GM12878 (cell line): ENCODE measurements at regions not wholly inside any gene's neighbourhood (a gene's known extent, or its start where the extent isn't known, plus 50 kb on each side); places are given as distances from the start of the nearest gene placed in this dataset.
"Not testable (repeated sequence)": the region's sequence is repeated elsewhere in the genome, so short reads cannot be mapped to it uniquely, and the experiment has no call there.

Experiments
- BRCA1 ChIP-seq: IDR thresholded peaks from 2 replicates; pipeline ENCODE4 v1.6.1; 2011; ENCODE audit warnings: low read depth, low read length, improper control_type of control experiment
- CHD4 ChIP-seq: fragments of 200-600 bp; sonication (generic); IDR thresholded peaks from 2 replicates; pipeline ENCODE4 v1.6.1; 2016; ENCODE audit warnings: mild to moderate bottlenecking
- CTCF ChIP-seq, 3 experiments: IDR thresholded peaks in 2 of 3; conservative IDR thresholded peaks in 1 of 3; 2 replicates each; pipeline ENCODE4 v1.5.1; 2011; ENCODE audit warnings: low read depth in 3 of 3, low read length in 3 of 3, mild to moderate bottlenecking in 3 of 3, control low read depth in 2 of 3, moderate library complexity in 2 of 3, inconsistent platforms in 1 of 3, mixed read lengths in 1 of 3; ENCODE audit not compliant: control insufficient read depth in 2 of 3, insufficient read depth in 1 of 3; ENCODE audit errors: extremely low read depth in 1 of 3
- EP300 ChIP-seq, 2 experiments: fragments of 150-350 bp in 1 of 2; IDR thresholded peaks; 2 replicates each; pipeline ENCODE4 v1.6.1; 2011 to 2012; ENCODE audit warnings: low read depth in 2 of 2, low read length in 2 of 2, borderline replicate concordance in 1 of 2, improper control_type of control experiment in 1 of 2, inconsistent platforms in 1 of 2; ENCODE audit not compliant: control insufficient read depth in 1 of 2
- ETV6 ChIP-seq, 2 experiments: fragments of 450-650 bp in 1 of 2; IDR thresholded peaks in 1 of 2; conservative IDR thresholded peaks in 1 of 2; 2 replicates each; pipeline ENCODE4 v1.6.1; 2014; ENCODE audit warnings: antibody characterized with exemption in 1 of 2, borderline replicate concordance in 1 of 2, low read depth in 1 of 2, mild to moderate bottlenecking in 1 of 2, moderate library complexity in 1 of 2
- NR2C1 ChIP-seq: fragments of 450-650 bp; IDR thresholded peaks from 2 replicates; pipeline ENCODE4 v1.6.1; 2017; ENCODE audit warnings: antibody characterized with exemption, mild to moderate bottlenecking, moderate library complexity
- NRF1 ChIP-seq: conservative IDR thresholded peaks from 2 replicates; pipeline ENCODE4 v1.6.1; 2011; ENCODE audit warnings: mild to moderate bottlenecking, low read depth, low read length, improper control_type of control experiment
- POLR2AphosphoS5 ChIP-seq: IDR thresholded peaks from 2 replicates; pipeline ENCODE4 v1.6.1; 2011; ENCODE audit warnings: mild to moderate bottlenecking, low read length, inconsistent platforms
- RAD21 ChIP-seq: IDR thresholded peaks from 2 replicates; pipeline ENCODE4 v1.6.1; 2011; ENCODE audit warnings: mild to moderate bottlenecking, low read depth, low read length, moderate library complexity; ENCODE audit not compliant: insufficient read depth
- STAT3 ChIP-seq: IDR thresholded peaks from 2 replicates; pipeline ENCODE4 v1.6.1; 2011; ENCODE audit warnings: low read depth, low read length, improper control_type of control experiment
- TAF1 ChIP-seq: IDR thresholded peaks from 2 replicates; pipeline ENCODE4 v1.6.1; 2011; ENCODE audit warnings: mild to moderate bottlenecking, low read depth, low read length, borderline replicate concordance
- USF1 ChIP-seq: IDR thresholded peaks from 2 replicates; pipeline ENCODE4 v1.6.1; 2011; ENCODE audit warnings: borderline replicate concordance, low read depth, mild to moderate bottlenecking, moderate library complexity, mixed read lengths, low read length; ENCODE audit not compliant: insufficient read depth; ENCODE audit errors: extremely low read length
- ZBTB33 ChIP-seq: fragments of 450-650 bp; IDR thresholded peaks from 2 replicates; pipeline ENCODE4 v1.6.1; 2017; ENCODE audit warnings: mild to moderate bottlenecking

- TF ChIP-seq NRF1; ETV6 (conservative IDR thresholded peaks at IDR 0.05 in 1 of 2, IDR thresholded peaks at IDR 0.05 in 1 of 2; ENCODE audit: borderline replicate concordance in 1 of 2, low read depth in 1 of 2); TAF1; STAT3; POLR2AphosphoS5; CHD4; NR2C1; CTCF (IDR thresholded peaks at IDR 0.05 in 2 of 3, conservative IDR thresholded peaks at IDR 0.05 in 1 of 3; ENCODE audit: control insufficient read depth in 2 of 3, extremely low read depth in 1 of 3, insufficient read depth in 1 of 3, low read depth in 3 of 3, low read length in 3 of 3); ZBTB33; EP300 (IDR thresholded peaks at IDR 0.05; ENCODE audit: borderline replicate concordance in 1 of 2, control insufficient read depth in 1 of 2, low read depth in 2 of 2, low read length in 2 of 2); USF1; BRCA1; RAD21: not testable (repeated sequence)
Observed at GRCh38 chr21:10415456-10415855, 105.9 kb upstream of the TPTE start.
